ENCODE measurements at regions not wholly inside any gene's neighbourhood (a gene's known extent, or its start where the extent isn't known, plus 50 kb on each side); places are given as distances from the start of the nearest gene placed in this dataset.

DNA sequence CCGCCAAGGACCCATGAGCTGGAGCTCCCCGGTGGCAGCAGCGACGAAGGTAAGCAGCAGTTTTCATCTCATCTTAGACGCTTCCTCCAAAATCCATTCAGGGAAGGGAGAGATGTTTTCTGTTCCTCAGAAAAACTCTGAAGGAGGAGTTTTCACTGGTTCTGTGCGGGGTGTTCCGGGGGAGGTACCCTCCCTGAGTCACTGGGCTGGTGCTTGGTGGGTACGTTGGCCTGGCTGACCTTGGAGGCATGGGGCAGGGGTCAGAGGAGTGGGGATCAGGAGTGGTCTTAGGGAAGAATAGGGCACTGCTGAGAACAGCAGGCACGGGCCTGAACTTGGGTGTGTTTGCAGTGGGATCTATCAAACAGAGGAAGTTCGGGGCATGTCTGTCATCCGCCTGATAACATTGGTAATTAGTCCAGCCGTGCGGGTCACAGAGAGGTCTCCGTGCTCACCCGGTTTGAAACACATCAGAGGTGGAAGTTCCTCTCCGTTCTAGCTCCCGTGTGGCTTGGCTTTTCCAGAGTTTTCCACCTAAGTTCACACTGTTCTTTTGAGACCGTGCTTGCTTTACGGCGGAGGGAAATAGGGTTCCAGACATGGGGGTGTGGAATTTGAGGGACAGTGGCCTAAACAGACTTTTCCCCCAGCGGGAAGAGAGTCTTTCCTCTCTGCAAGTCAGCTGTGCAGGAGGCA, 59.6 kb upstream of the CIBAR2 start:
- H2AFZ ChIP-seq (ENCODE audit: low read length): no peak overlapping the region
- DNase-seq: no peak
- H3K56ac ChIP-seq (ENCODE audit: insufficient read length, low read depth, low read length): no peak overlapping the region
- Mint-ChIP-seq H3K27me3 (ENCODE audit: low read depth) (peaks cover 30% of the 10 kb centered on the region), H3K36me3 (ENCODE audit: insufficient read depth in 1 of 3, low read depth in 3 of 3) (peaks cover 4 to 8% (median 8%) of the 10 kb centered on the region in 3 experiments; a peak in 5 of 7 replicates), H3K4me1 (peaks cover 54 to 76% of the 10 kb centered on the region in 2 experiments), H3K27ac (peak overlapping the region in 1 of 3 experiments; percentile 63; a peak in 1 of 7 replicates), H3K4me3 (peak overlapping the region; percentile 40 to 71), H3K9me3 (no peaks in the 10 kb centered on the region; a peak in 1 of 5 replicates)
- TF ChIP-seq, protein P1, sequence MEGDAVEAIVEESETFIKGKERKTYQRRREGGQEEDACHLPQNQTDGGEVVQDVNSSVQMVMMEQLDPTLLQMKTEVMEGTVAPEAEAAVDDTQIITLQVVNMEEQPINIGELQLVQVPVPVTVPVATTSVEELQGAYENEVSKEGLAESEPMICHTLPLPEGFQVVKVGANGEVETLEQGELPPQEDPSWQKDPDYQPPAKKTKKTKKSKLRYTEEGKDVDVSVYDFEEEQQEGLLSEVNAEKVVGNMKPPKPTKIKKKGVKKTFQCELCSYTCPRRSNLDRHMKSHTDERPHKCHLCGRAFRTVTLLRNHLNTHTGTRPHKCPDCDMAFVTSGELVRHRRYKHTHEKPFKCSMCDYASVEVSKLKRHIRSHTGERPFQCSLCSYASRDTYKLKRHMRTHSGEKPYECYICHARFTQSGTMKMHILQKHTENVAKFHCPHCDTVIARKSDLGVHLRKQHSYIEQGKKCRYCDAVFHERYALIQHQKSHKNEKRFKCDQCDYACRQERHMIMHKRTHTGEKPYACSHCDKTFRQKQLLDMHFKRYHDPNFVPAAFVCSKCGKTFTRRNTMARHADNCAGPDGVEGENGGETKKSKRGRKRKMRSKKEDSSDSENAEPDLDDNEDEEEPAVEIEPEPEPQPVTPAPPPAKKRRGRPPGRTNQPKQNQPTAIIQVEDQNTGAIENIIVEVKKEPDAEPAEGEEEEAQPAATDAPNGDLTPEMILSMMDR (conservative IDR thresholded peaks at IDR 0.05): no peak
- H3K27me3 ChIP-seq (ENCODE audit: insufficient read depth, low read length): no peaks in the 10 kb centered on the region; the same call in 1 of the 2 replicates
- no CpG with 5 or more reads among the region's 21 CpGs for WGBS (ENCODE audit: extremely low coverage, insufficient read length, low lambda C conversion rate)
- no peaks in the 10 kb centered on the region for H3K9me3 ChIP-seq (ENCODE audit: control insufficient read depth, low read depth, low read length)
- H3K23me2 ChIP-seq (ENCODE audit: insufficient read length, low read depth, low read length, poor library complexity, severe bottlenecking): peaks cover 4% of the 10 kb centered on the region
- no peak overlapping the region for H2BK120ac ChIP-seq (ENCODE audit: low read depth, low read length, poor library complexity, severe bottlenecking)
- H2BK20ac ChIP-seq (ENCODE audit: low read depth, low read length, poor library complexity, severe bottlenecking): no peak overlapping the region
- no peaks in the 10 kb centered on the region for H3K79me1 ChIP-seq (ENCODE audit: insufficient read depth, low read depth, low read length, poor library complexity, severe bottlenecking)
- H2BK5ac ChIP-seq (ENCODE audit: insufficient read length, low read length): no peak overlapping the region
- H4K91ac ChIP-seq (ENCODE audit: insufficient read length, low read depth, low read length): no peak overlapping the region
- H3K27ac ChIP-seq (ENCODE audit: insufficient read length, low read depth, low read length): no peak overlapping the region
- no peak overlapping the region for H2BK12ac ChIP-seq (ENCODE audit: insufficient read length, low read depth, low read length)
- no peak overlapping the region for H3K14ac ChIP-seq (ENCODE audit: insufficient read depth, low read length)
- no peak overlapping the region for H3K23ac ChIP-seq (ENCODE audit: insufficient read length, low read depth, low read length)
- H3T11ph ChIP-seq (ENCODE audit: low read length): no peak overlapping the region
- no peak overlapping the region for H3K4ac ChIP-seq (ENCODE audit: low read depth, low read length)
- no peaks in the 10 kb centered on the region for H4K20me1 ChIP-seq (ENCODE audit: control insufficient read depth, insufficient read depth, insufficient read length)
- no peak overlapping the region for H2AK5ac ChIP-seq (ENCODE audit: insufficient read length, low read length)
- peaks cover 3% of the 10 kb centered on the region; the same call in 1 of the 2 replicates for H3K79me2 ChIP-seq (ENCODE audit: insufficient read depth, low read length)
- peaks cover 10% of the 10 kb centered on the region; the same call in 1 of the 2 replicates for H3K4me1 ChIP-seq (ENCODE audit: insufficient read depth, low read length)
- H3K4me2 ChIP-seq (ENCODE audit: insufficient read depth, insufficient read length, low read length): peak overlapping the region; percentile 19
- H4K5ac ChIP-seq (ENCODE audit: insufficient read length, low read depth, low read length): no peak overlapping the region
- H3K18ac ChIP-seq (ENCODE audit: insufficient read length, low read depth, low read length): no peak overlapping the region
- no peak overlapping the region for H2BK15ac ChIP-seq (ENCODE audit: low read depth, low read length)
- no peak overlapping the region for H3K9ac ChIP-seq (ENCODE audit: extremely low read depth, insufficient read length, low read length)
- no peak overlapping the region for H4K8ac ChIP-seq (replicated peaks; ENCODE audit: insufficient read length, low read depth, low read length)

Data from H9 (cell line).